Vagina (tissue), 2 donors: ENCODE measurements at regions not wholly inside any gene's neighbourhood (a gene's known extent, or its start where the extent isn't known, plus 50 kb on each side); places are given as distances from the start of the nearest gene placed in this dataset.

Experiments
- DNase-seq, 2 donors: peaks; one replicate each; pipeline ENCODE4 v3.0.0-alpha.2; 2017; ENCODE audit errors: extremely low spot score in 2 of 2
- H3K27ac ChIP-seq: fragments of 200-600 bp; sonication (generic); one replicate; pipeline ENCODE4 v1.5.1; 2019
- H3K27me3 ChIP-seq: fragments of 200-600 bp; sonication (generic); one replicate; pipeline ENCODE4 v1.5.1; 2019
- H3K36me3 ChIP-seq, 2 donors: fragments of 200-600 bp; sonication (generic); one replicate each; pipeline ENCODE4 v1.5.1; 2017 to 2019
- H3K4me1 ChIP-seq: fragments of 200-600 bp; sonication (generic); one replicate; pipeline ENCODE4 v1.5.1; 2019
- H3K4me3 ChIP-seq, 2 donors: fragments of 200-600 bp; sonication (generic); 1 replicate in 1 of 2; 2 replicates in 1 of 2; pipeline ENCODE4 v1.5.1; 2016 to 2019
- H3K9me3 ChIP-seq: fragments of 200-600 bp; sonication (generic); one replicate; pipeline ENCODE4 v1.5.1; 2019
- CTCF ChIP-seq, 3 experiments: fragments of 450-650 bp in 2 of 3; fragments of 200-600 bp in 1 of 3; sonication (generic) in 1 of 3; IDR thresholded peaks; one replicate each; pipeline ENCODE4 v1.5.1; 2017 to 2019; ENCODE audit warnings: antibody characterized with exemption in 3 of 3, mild to moderate bottlenecking in 2 of 3, moderate library complexity in 2 of 3
- POLR2A ChIP-seq, 2 donors: fragments of 450-650 bp; IDR thresholded peaks; one replicate each; pipeline ENCODE4 v1.6.1; 2017; ENCODE audit warnings: antibody characterized with exemption in 2 of 2, mild to moderate bottlenecking in 2 of 2, moderate library complexity in 2 of 2
- POLR2AphosphoS5 ChIP-seq, 2 donors: sonication (generic); formaldehyde crosslinking; IDR thresholded peaks; one replicate each; pipeline ENCODE4 v1.9.0; 2017; ENCODE audit warnings: antibody characterized with exemption in 2 of 2, mild to moderate bottlenecking in 2 of 2, low read depth in 1 of 2; ENCODE audit not compliant: insufficient read depth in 1 of 2
- intact Hi-C: fragments of 100-400 bp; cut with DNase I; formaldehyde crosslinking; loops from one replicate; pipeline ENCODE4 v1.15.1; 2023

- H3K4me3 ChIP-seq, result no peak overlapping the region
- no peak overlapping the region for H3K27ac ChIP-seq
- no peaks in the 10 kb centered on the region for H3K27me3 ChIP-seq
- TF ChIP-seq POLR2A (IDR thresholded peaks at IDR 0.05) (no peak), POLR2AphosphoS5 (IDR thresholded peaks at IDR 0.05; ENCODE audit: insufficient read depth in 1 of 2, low read depth in 1 of 2) (no peak)
- H3K36me3 ChIP-seq, result no peaks in the 10 kb centered on the region
- no peak for DNase-seq
- intact Hi-C loops, result no loop called here
- peaks cover 23% of the 10 kb centered on the region for H3K4me1 ChIP-seq
- H3K9me3 ChIP-seq, result no peaks in the 10 kb centered on the region
Measured at GRCh38 chr20:19807946-19808330, 49.9 kb downstream of the RIN2 start.

- Histone ChIP-seq H3K4me3 (no peak overlapping the region), H3K9me3 (no peaks in the 10 kb centered on the region), H3K4me1 (peaks cover 23% of the 10 kb centered on the region), H3K27me3 (no peaks in the 10 kb centered on the region), H3K36me3 (no peaks in the 10 kb centered on the region), H3K27ac (no peak overlapping the region)
- intact Hi-C loops, result no loop called here
- no peak for DNase-seq
- TF ChIP-seq CTCF (IDR thresholded peaks at IDR 0.05) (no peak), POLR2AphosphoS5 (IDR thresholded peaks at IDR 0.05; ENCODE audit: insufficient read depth in 1 of 2, low read depth in 1 of 2) (no peak), POLR2A (IDR thresholded peaks at IDR 0.05) (no peak)
Measured at GRCh38 chr20:19808498-19808897, 50.4 kb downstream of the RIN2 start.

GRCh38 chr20:19809505-19809904 is 51.4 kb downstream of the RIN2 start:
- Histone ChIP-seq H3K9me3 (no peaks in the 10 kb centered on the region), H3K4me1 (peaks cover 31% of the 10 kb centered on the region), H3K4me3 (no peak overlapping the region), H3K27ac (no peak overlapping the region), H3K36me3 (no peaks in the 10 kb centered on the region), H3K27me3 (no peaks in the 10 kb centered on the region)
- intact Hi-C loops, result no loop called here
- TF ChIP-seq POLR2A (IDR thresholded peaks at IDR 0.05) (no peak), POLR2AphosphoS5 (IDR thresholded peaks at IDR 0.05; ENCODE audit: insufficient read depth in 1 of 2, low read depth in 1 of 2) (no peak), CTCF (IDR thresholded peaks at IDR 0.05) (no peak)
- no peak for DNase-seq

DNA sequence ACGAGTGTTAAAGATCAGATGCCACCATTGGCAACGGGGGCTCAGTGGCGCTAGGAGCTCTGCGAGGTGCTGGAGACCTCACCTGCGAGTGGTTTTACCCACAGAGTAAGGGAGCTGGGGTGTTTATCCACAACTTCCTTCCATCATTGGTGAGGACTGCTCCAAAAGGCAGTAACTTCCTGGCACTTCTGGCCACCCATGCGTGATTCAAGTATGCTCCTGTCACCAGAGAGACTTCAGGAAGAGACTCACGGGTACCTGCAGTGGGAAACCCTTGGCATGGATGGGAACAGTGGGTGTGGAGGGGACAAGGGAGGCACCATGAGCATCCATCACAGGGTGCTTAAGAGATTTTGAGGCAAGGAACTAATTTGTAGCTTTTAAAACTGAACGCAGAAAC is 53.2 kb downstream of the RIN2 start:
- no peak for DNase-seq
- Histone ChIP-seq H3K27me3 (no peaks in the 10 kb centered on the region), H3K4me1 (peaks cover 46% of the 10 kb centered on the region), H3K36me3 (no peaks in the 10 kb centered on the region), H3K9me3 (no peaks in the 10 kb centered on the region), H3K4me3 (no peak overlapping the region), H3K27ac (no peak overlapping the region)
- TF ChIP-seq POLR2A (IDR thresholded peaks at IDR 0.05), result no peak
- no peak for TF ChIP-seq POLR2AphosphoS5 (IDR thresholded peaks at IDR 0.05; ENCODE audit: insufficient read depth in 1 of 2, low read depth in 1 of 2)
- TF ChIP-seq CTCF (IDR thresholded peaks at IDR 0.05), result no peak
- intact Hi-C loops, result no loop called here

DNA sequence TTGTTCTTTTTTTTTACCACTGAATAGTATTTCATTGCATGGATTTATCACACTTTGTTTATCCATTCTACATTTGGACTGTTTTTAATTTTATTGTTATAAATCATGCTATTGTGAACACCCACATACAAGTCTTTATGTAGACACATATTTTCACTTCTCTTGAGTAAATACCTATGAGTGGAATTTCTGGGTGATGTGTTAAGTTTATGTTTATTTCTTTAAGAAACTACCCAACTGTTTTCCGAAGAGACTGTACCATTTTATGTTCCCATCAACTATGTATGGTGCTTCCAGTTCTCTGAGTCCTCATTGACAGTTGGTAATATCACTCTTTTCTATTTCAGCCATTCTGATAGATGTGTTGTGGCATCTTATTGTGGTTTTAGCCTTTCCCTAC is 54.0 kb downstream of the RIN2 start:
- intact Hi-C loops, result no loop called here
- H3K4me1 ChIP-seq, result peaks cover 44% of the 10 kb centered on the region

More for the DNA sequence above, 54.0 kb downstream of the RIN2 start:
- no peak for DNase-seq
- Histone ChIP-seq H3K4me3 (no peak overlapping the region), H3K27ac (no peak overlapping the region), H3K9me3 (no peaks in the 10 kb centered on the region), H3K27me3 (no peaks in the 10 kb centered on the region), H3K36me3 (no peaks in the 10 kb centered on the region)
- TF ChIP-seq POLR2A (IDR thresholded peaks at IDR 0.05) (no peak), POLR2AphosphoS5 (IDR thresholded peaks at IDR 0.05; ENCODE audit: insufficient read depth in 1 of 2, low read depth in 1 of 2) (no peak), CTCF (IDR thresholded peaks at IDR 0.05) (no peak)
